Right kidney (tissue), 1 donor: ENCODE measurements at regions not wholly inside any gene's neighbourhood (a gene's known extent, or its start where the extent isn't known, plus 50 kb on each side); places are given as distances from the start of the nearest gene placed in this dataset.
"Not testable (repeated sequence)": the region's sequence is repeated elsewhere in the genome, so short reads cannot be mapped to it uniquely, and the experiment has no call there.

ENCODE experiments used
- DNase-seq: peaks from one replicate; pipeline ENCODE4 v3.0.0-alpha.2; 2016

GRCh38 chr1:206362994-206363393 is 107.3 kb upstream of the IKBKE start:
- DNase-seq, result not testable (repeated sequence)

- DNase-seq, result not testable (repeated sequence)
These were observed 105.0 kb upstream of the IKBKE start for GRCh38 chr1:206365271-206365670.

- not testable (repeated sequence) for DNase-seq
These were observed 104.1 kb upstream of the IKBKE start for GRCh38 chr1:206366131-206366530.

GRCh38 chr1:206366772-206367171 is 103.5 kb upstream of the IKBKE start:
- not testable (repeated sequence) for DNase-seq

GRCh38 chr1:206367955-206368622 is 102.2 kb upstream of the IKBKE start:
- DNase-seq, result not testable (repeated sequence)

- not testable (repeated sequence) for DNase-seq
These were observed 95.6 kb upstream of the IKBKE start for GRCh38 chr1:206374725-206375124.

- DNase-seq, result not testable (repeated sequence)
These were observed 94.7 kb upstream of the IKBKE start for GRCh38 chr1:206375552-206375951.

- not testable (repeated sequence) for DNase-seq
These were observed 91.8 kb upstream of the IKBKE start for GRCh38 chr1:206378506-206378905.

GRCh38 chr1:206379245-206379644 is 91.0 kb upstream of the IKBKE start:
- DNase-seq, result not testable (repeated sequence)

- DNase-seq, result not testable (repeated sequence)
These were observed 90.0 kb upstream of the IKBKE start for GRCh38 chr1:206380163-206380790.

- DNase-seq, result peak; percentile 12
These were observed 89.3 kb upstream of the IKBKE start for GRCh38 chr1:206380791-206381610.

- not testable (repeated sequence) for DNase-seq
These were observed 86.1 kb upstream of the IKBKE start for GRCh38 chr1:206384029-206384807.

- not testable (repeated sequence) for DNase-seq
These were observed 85.4 kb upstream of the IKBKE start for GRCh38 chr1:206384891-206385290.

GRCh38 chr1:206387631-206388030 is 82.6 kb upstream of the IKBKE start:
- not testable (repeated sequence) for DNase-seq

GRCh38 chr1:206391903-206392302 is 78.4 kb upstream of the IKBKE start:
- DNase-seq, result not testable (repeated sequence)

- not testable (repeated sequence) for DNase-seq
These were observed 72.8 kb upstream of the IKBKE start for GRCh38 chr1:206397501-206397900.

- DNase-seq, result not testable (repeated sequence)
These were observed 72.0 kb upstream of the IKBKE start for GRCh38 chr1:206398261-206398660.

GRCh38 chr1:206403612-206404307 is 66.5 kb upstream of the IKBKE start:
- DNase-seq, result not testable (repeated sequence)

GRCh38 chr1:206404309-206405027 is 65.8 kb upstream of the IKBKE start:
- not testable (repeated sequence) for DNase-seq

GRCh38 chr1:206405282-206405681 is 65.0 kb upstream of the IKBKE start:
- not testable (repeated sequence) for DNase-seq
